ENCODE measurements at regions not wholly inside any gene's neighbourhood (a gene's known extent, or its start where the extent isn't known, plus 50 kb on each side); places are given as distances from the start of the nearest gene placed in this dataset.

GRCh38 chr6:44722736-44723135 lies 335.2 kb downstream of the CDC5L start:
- no peak for ATAC-seq (ENCODE audit: insufficient read depth, low read depth)

GRCh38 chr6:44723439-44724197 lies 336.1 kb downstream of the CDC5L start:
- Histone ChIP-seq H3K9me3 (ENCODE audit: insufficient read depth, low read length, severe bottlenecking) (no peaks in the 10 kb centered on the region), H4K20me1 (ENCODE audit: insufficient read depth, low read length) (no peaks in the 10 kb centered on the region), H3K36me3 (ENCODE audit: insufficient read depth, low read length) (no peaks in the 10 kb centered on the region), H3K4me2 (ENCODE audit: insufficient read depth, low read length) (no peak overlapping the region), H2AFZ (ENCODE audit: low read depth, low read length) (no peak overlapping the region), H3K4me1 (ENCODE audit: insufficient read depth, low read length) (no peaks in the 10 kb centered on the region), H3K9ac (ENCODE audit: low read depth, low read length) (no peak overlapping the region), H3K27me3 (ENCODE audit: insufficient read depth, low read length, poor library complexity) (no peaks in the 10 kb centered on the region), H3K4me3 (ENCODE audit: low read depth in 1 of 2, low read length in 2 of 2) (no peak overlapping the region), H3K27ac (ENCODE audit: low read length) (no peak overlapping the region), H3K79me2 (ENCODE audit: insufficient read depth, low read length) (no peaks in the 10 kb centered on the region)
- no peak for TF ChIP-seq CTCF (IDR thresholded peaks at IDR 0.05; ENCODE audit: borderline replicate concordance, extremely low read depth, low read length, poor library complexity, severe bottlenecking)
- no peak for TF ChIP-seq EZH2 (IDR thresholded peaks at IDR 0.05; ENCODE audit: borderline replicate concordance, low read depth, low read length, severe bottlenecking)
- DNase-seq (no peak), ATAC-seq (ENCODE audit: insufficient read depth, low read depth) (no peak)

More at GRCh38 chr6:44722736-44723135, 335.2 kb downstream of the CDC5L start:
- no peaks in the 10 kb centered on the region for H3K4me1 ChIP-seq (ENCODE audit: insufficient read depth, low read length)
- no peak overlapping the region for H3K4me3 ChIP-seq (ENCODE audit: low read depth in 1 of 2, low read length in 2 of 2)
- no peaks in the 10 kb centered on the region for H3K79me2 ChIP-seq (ENCODE audit: insufficient read depth, low read length)
- no peaks in the 10 kb centered on the region for H3K9me3 ChIP-seq (ENCODE audit: insufficient read depth, low read length, severe bottlenecking)
- TF ChIP-seq CTCF (IDR thresholded peaks at IDR 0.05; ENCODE audit: borderline replicate concordance, extremely low read depth, low read length, poor library complexity, severe bottlenecking) (no peak), EZH2 (IDR thresholded peaks at IDR 0.05; ENCODE audit: borderline replicate concordance, low read depth, low read length, severe bottlenecking) (no peak)
- no peak for DNase-seq
- H3K27me3 ChIP-seq (ENCODE audit: insufficient read depth, low read length, poor library complexity) = no peaks in the 10 kb centered on the region
- no peak overlapping the region for H3K9ac ChIP-seq (ENCODE audit: low read depth, low read length)
- no peak overlapping the region for H3K4me2 ChIP-seq (ENCODE audit: insufficient read depth, low read length)
- H3K27ac ChIP-seq (ENCODE audit: low read length) = no peak overlapping the region
- H3K36me3 ChIP-seq (ENCODE audit: insufficient read depth, low read length) = no peaks in the 10 kb centered on the region
- H4K20me1 ChIP-seq (ENCODE audit: insufficient read depth, low read length) = no peaks in the 10 kb centered on the region
- H2AFZ ChIP-seq (ENCODE audit: low read depth, low read length) = no peak overlapping the region

GRCh38 chr6:44725070-44725469 lies 337.6 kb downstream of the CDC5L start:
- no peak overlapping the region for H3K27ac ChIP-seq (ENCODE audit: low read length)
- no peaks in the 10 kb centered on the region for H3K36me3 ChIP-seq (ENCODE audit: insufficient read depth, low read length)
- H3K9ac ChIP-seq (ENCODE audit: low read depth, low read length) = no peak overlapping the region
- no peaks in the 10 kb centered on the region for H3K4me1 ChIP-seq (ENCODE audit: insufficient read depth, low read length)
- H2AFZ ChIP-seq (ENCODE audit: low read depth, low read length) = no peak overlapping the region
- H3K4me2 ChIP-seq (ENCODE audit: insufficient read depth, low read length) = no peak overlapping the region
- no peaks in the 10 kb centered on the region for H4K20me1 ChIP-seq (ENCODE audit: insufficient read depth, low read length)
- H3K79me2 ChIP-seq (ENCODE audit: insufficient read depth, low read length) = no peaks in the 10 kb centered on the region
- H3K9me3 ChIP-seq (ENCODE audit: insufficient read depth, low read length, severe bottlenecking) = no peaks in the 10 kb centered on the region
- H3K4me3 ChIP-seq (ENCODE audit: low read depth in 1 of 2, low read length in 2 of 2) = no peak overlapping the region
- no peaks in the 10 kb centered on the region for H3K27me3 ChIP-seq (ENCODE audit: insufficient read depth, low read length, poor library complexity)
- TF ChIP-seq CTCF (IDR thresholded peaks at IDR 0.05; ENCODE audit: borderline replicate concordance, extremely low read depth, low read length, poor library complexity, severe bottlenecking) (no peak), EZH2 (IDR thresholded peaks at IDR 0.05; ENCODE audit: borderline replicate concordance, low read depth, low read length, severe bottlenecking) (no peak)
- ATAC-seq (ENCODE audit: insufficient read depth, low read depth) = no peak
- no peak for DNase-seq
